ENCODE measurements at regions not wholly inside any gene's neighbourhood (a gene's known extent, or its start where the extent isn't known, plus 50 kb on each side); places are given as distances from the start of the nearest gene placed in this dataset.

GRCh38 chrX:78496483-78496882 lies 162.6 kb downstream of the RTL3 start:
- TF ChIP-seq CTCF (IDR thresholded peaks at IDR 0.05) (no peak), ZFX (IDR thresholded peaks at IDR 0.05; ENCODE audit: borderline replicate concordance) (no peak)
- H3K27ac ChIP-seq: no peak overlapping the region

GRCh38 chrX:78493180-78493579 lies 165.8 kb upstream of the CYSLTR1 start:
- H3K27ac ChIP-seq: no peak overlapping the region
- TF ChIP-seq CTCF (IDR thresholded peaks at IDR 0.05) (no peak), ZFX (IDR thresholded peaks at IDR 0.05; ENCODE audit: borderline replicate concordance) (no peak)

GRCh38 chrX:78476701-78477100 lies 149.3 kb upstream of the CYSLTR1 start:
- H3K27ac ChIP-seq: no peak overlapping the region
- no peak for TF ChIP-seq CTCF (IDR thresholded peaks at IDR 0.05)
- no peak for TF ChIP-seq ZFX (IDR thresholded peaks at IDR 0.05; ENCODE audit: borderline replicate concordance)

- TF ChIP-seq ZFX (IDR thresholded peaks at IDR 0.05; ENCODE audit: borderline replicate concordance) (no peak), CTCF (IDR thresholded peaks at IDR 0.05) (no peak)
- no peak overlapping the region for H3K27ac ChIP-seq
These were observed 129.5 kb upstream of the CYSLTR1 start for GRCh38 chrX:78456909-78457308.

DNA sequence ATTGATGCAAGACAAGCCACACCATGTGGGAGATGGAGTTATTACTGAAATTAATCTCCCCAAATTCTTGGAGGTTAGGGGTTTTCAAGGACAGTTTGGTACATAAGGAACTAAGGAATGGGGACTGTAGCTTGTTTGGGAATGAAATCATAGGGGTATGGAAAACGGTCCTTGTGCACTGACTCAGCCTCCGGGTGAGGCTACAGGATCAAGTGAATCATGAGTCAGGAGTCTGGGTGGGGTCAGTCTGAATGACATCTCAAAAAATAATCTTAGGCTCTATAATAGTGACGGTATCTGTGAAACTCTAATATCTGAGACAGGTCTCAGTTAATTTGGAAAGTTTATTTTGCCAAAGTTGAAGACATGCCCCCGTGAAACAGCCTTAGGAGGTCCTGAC lies 128.5 kb upstream of the CYSLTR1 start:
- no peak overlapping the region for H3K27ac ChIP-seq
- TF ChIP-seq ZFX (IDR thresholded peaks at IDR 0.05; ENCODE audit: borderline replicate concordance) (no peak), CTCF (IDR thresholded peaks at IDR 0.05) (no peak)

- no peak overlapping the region for H3K27ac ChIP-seq
- TF ChIP-seq ZFX (IDR thresholded peaks at IDR 0.05; ENCODE audit: borderline replicate concordance): no peak
- no peak for TF ChIP-seq CTCF (IDR thresholded peaks at IDR 0.05)
These were observed 124.9 kb upstream of the CYSLTR1 start for GRCh38 chrX:78452356-78452755.

GRCh38 chrX:78437621-78438020 lies 110.2 kb upstream of the CYSLTR1 start:
- no peak for TF ChIP-seq ZFX (IDR thresholded peaks at IDR 0.05; ENCODE audit: borderline replicate concordance)
- TF ChIP-seq CTCF (IDR thresholded peaks at IDR 0.05): no peak
- no peak overlapping the region for H3K27ac ChIP-seq
